HT1080 (cell line): ENCODE measurements at regions not wholly inside any gene's neighbourhood (a gene's known extent, or its start where the extent isn't known, plus 50 kb on each side); places are given as distances from the start of the nearest gene placed in this dataset.
"Not testable (repeated sequence)": the region's sequence is repeated elsewhere in the genome, so short reads cannot be mapped to it uniquely, and the experiment has no call there.

Experiments used
- DNase-seq: peaks from one replicate; pipeline ENCODE4 v3.0.0-alpha.2; 2015; ENCODE audit warnings: low read depth

DNA sequence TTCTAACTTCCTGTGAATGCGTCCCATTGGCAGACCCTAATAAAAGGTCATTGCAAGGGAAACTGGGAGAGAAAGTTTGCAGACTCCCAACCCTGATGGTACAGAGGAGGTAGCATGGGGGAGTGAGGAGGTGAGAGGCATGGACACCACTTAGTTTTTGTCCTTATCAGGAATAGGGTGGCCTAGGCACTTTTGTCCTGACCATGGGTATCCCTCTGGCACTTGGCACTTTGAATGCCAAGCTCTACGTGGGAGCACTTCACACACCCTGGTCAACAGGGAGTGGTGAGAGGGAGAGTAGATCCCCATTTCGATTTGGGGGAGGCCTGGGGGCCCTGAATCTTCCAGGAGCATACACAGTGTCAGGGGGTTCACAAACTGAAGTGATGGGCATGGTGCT is 75.6 kb upstream of the SH3PXD2B start:
- DNase-seq = no peak

DNA sequence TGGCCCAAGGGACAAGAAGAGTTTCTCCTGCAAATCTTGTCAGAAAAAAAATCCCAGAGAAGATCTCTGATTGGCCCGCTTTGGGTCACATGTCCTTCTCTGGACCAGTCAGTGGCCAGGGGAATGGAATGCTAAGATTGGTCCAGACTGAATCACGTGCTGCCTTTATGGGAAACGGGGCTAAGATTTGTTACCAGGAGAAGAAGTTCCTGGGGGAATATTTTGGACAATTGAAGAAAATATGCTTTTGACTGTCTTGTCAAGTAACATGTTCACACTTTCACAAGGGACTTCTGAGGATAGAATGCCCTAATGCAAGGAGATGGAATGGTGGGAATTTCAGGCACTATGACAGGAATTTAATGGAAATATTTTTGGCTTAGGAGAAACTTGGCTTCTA is 74.1 kb upstream of the SH3PXD2B start:
- no peak for DNase-seq

DNA sequence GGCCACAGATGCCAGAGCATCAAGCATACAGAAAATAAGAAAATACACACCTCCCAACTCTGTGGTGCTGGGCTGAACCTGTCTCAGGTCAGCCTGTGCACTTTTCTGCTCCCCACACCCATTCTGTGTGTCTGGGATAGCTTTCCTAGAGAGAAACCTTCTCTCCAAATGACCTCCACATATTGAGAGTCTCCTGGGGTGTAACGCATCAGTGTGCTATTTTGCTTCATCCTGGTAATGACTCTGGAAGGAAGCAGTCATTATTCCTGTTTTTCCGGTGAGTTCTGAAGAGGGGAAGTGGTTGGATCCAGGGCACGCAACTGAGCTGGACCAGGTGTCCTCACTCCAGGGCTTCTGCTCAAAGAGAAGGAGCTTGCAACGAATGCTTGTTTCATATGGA is 73.2 kb upstream of the SH3PXD2B start:
- no peak for DNase-seq

DNA sequence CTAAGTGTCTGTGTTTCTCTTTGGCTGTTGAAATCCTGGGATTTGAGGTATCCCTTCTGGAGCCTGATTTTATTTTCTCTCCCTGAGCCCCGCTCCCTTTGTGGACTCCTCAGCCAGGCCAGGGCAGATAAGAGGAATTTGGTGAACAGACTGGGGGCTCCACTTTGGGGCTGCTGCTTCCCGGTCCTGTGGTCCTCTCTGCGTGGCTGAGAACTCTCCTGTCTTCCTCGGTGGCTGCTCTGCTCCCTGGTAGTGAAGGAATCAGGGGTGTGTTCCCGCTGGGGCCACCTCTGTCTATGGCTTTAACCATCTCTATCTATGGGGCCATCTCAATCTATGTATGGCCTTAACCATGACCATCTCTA is 71.7 kb upstream of the SH3PXD2B start:
- DNase-seq = no peak

DNA sequence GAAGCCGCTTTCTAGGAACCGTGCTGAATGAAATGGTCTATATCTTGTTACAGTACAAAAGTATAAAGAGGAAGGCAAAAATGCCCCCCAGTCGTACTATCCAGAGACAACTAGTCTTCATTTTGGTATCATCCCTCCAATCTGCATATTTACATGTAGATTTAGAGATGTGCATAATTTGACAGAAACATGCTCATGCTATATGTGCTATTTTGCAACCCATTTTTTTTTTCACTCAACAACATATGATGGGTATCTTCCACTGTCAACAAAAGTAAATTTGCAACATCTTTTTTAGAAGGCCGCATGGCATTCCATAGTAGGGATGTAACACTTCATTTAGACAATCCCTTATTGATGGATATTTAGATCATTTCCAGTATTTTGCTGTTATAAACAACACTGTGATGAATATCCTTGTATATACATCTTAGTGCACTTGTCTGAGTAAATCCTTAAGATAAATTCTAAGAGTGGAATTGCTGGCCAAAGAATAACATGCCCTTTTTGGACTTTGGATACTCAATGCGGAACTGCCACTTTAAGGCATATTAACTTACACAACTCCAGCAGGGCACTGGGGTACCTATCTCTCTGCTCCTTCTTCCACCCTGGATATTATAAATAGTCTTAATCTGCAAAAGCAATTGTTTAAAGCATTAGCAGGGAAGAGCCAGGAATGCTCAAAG is 71.1 kb upstream of the SH3PXD2B start:
- DNase-seq = no peak

DNA sequence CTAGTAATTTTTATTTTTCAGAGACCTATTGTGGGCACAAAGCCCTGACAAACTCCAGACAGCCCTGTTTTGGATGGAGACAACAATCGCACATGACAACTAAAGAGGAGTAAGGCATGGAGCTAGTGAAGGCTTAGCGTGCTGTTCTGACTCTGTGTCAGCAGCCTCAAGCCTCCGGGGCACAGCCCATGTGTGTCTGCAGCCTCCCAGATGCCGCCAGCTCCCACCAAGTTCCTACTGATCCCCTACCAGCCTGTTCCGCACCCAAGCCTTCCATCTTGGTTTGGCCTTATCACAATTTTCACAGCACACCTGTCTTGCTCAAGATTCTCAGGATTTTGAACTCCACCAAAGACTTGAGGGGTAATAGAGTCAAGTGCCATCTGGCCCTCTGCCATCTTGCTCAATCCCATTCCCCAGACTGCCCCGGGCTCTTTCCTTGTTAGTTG is 70.3 kb upstream of the SH3PXD2B start:
- no peak for DNase-seq

DNA sequence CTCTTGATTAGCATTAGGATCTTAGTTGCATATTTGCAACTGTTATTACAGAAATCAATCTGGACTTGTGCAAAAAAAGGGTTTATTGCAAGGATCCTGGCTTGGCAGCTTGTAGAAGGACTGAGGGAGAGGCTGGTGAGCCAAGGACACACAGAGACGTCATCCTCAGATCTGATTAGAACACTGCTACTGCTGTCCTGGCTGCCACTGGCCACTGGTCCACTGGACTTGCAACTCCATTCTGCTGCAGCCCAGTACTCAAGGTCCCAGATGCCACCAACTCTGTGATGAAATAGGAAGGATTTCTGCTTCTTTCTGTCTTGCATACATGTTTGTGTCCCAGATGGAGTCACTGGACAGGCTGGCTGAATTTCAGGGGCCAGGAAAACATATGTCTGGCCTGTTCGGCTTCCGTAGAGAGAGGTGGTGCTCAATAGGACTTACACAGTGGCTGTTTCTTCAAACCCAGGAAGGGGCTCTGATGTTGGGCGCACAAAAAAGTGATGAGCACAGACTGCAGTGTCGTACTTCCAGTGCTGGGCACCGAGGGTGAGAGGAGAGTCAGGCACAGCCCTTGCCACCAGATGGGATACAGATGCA is 68.9 kb upstream of the SH3PXD2B start:
- no peak for DNase-seq

DNA sequence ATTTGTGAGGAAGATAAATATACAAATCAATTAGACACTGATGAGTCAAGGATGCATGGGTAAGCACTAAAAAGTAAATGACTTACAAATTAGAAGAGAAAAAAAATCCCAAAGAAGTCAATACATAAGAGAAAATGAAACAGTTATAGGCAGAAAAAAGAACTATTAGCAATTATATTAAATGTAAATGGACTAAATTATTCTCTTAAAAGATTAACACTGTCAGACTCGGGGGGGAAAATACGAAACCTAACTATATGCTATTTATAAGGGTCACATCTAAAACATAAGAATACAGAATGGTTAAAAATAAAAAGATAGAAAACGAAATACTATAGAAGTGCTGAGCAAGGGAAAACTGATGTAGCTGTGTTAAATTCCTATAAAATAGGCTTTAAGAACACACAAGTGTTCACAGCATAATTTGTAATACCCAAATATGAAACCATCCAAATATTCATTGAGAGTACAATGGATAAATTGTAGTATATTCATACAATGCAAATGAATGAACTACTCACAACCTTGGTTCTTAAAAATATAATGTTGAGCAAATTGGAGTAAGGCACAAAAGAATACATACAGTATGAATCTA is 67.1 kb upstream of the SH3PXD2B start:
- DNase-seq = no peak

DNA sequence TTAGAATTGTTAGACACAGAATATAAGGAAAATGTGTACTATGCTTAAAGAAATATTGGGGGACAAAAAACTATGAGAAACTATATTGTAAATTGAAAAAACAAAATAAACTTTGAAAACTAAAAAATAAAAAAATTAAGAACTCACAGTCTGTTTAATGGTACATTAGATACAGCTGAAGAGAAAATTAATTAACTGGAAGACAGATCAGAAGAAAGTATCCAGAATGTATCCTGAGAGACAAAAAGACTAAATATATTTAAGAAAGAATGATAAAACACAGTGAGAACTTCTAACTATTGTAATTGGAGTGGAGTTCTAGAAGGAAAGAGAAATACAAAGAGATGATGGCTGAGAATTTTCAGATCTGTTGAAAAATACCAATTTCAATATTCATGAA is 57.6 kb upstream of the SH3PXD2B start:
- DNase-seq = no peak

DNA sequence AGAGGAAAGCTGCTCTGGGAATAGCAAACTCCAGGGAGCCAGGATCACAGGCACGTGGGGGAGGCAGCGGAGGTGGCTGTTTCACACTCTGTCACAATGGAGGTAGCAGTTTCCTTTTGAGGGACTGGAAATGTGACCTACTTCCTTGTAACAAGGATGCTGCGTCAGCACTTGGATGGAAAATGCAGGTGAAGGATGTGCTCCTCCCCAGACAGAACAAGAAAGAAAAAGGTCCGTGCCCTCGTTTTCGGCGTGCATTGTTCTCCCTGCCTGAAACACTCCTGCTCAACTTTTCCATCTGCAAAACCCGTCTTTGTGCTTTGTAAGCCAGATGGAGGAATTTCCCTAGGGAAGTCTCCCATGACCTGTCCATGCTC is 55.1 kb upstream of the SH3PXD2B start:
- DNase-seq = no peak

DNA sequence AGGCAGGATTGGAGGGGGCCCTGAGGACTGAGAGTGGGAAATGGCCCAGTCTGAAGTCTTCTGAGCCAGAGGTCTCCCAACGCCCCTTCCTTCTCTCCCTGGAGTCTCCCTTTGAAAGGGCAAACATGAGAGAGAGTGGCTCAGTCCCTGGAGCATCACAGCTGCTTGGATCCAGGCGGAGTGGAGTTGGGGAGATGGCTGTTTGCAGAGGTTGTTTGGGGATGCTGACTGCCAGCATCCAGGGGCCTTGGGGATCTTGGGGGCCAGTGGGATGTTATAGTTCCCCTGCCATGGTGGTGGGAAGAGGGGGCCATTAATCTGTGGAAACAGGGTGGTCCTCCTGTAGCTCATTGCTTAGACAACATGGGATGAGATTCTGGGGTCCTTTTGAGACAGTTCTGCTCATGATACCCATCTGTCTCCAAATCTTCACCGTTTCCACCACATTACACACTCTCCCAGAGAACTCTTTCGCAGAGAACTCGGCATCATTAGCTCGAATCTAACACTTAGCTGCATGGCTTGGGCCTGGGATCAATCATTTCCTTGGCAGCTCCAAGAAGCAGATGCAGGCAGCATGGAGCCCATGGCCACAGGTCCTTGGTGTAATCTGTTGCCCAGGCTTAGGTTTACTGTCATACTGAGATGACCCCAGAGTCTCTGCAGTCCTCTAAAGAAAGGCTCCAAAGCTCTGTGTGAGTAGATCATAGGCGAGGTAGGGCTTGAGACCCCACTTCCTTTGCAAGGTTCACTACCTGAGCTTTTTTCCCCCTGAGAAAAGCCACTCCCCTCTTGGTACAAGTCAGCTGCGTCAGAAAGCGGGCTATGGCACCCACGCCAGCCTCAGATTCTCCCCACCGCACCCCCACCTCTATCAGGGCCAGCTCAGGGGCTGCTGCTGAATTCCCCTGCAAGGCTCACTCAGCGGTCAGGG is 54.4 kb upstream of the SH3PXD2B start:
- DNase-seq = no peak

DNA sequence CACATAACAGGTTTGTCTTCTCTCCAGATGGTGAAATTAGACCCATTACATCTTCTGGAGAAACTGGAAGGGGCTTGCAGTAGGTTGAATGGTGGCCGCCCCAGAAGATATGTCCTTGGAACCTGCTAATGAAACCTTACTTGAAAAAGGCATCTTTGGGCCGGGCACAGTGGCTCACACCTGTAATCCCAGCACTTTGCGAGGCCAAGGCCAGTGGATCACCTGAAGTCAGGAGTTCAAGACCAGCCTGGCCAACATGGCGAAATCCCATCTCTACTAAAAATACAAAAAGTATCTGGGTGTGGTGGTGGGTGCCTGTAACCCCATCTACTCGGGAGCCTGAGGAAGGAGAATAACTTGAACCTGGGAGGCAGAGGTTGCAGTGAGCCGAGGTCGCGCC is 53.2 kb upstream of the SH3PXD2B start:
- DNase-seq = not testable (repeated sequence)

DNA sequence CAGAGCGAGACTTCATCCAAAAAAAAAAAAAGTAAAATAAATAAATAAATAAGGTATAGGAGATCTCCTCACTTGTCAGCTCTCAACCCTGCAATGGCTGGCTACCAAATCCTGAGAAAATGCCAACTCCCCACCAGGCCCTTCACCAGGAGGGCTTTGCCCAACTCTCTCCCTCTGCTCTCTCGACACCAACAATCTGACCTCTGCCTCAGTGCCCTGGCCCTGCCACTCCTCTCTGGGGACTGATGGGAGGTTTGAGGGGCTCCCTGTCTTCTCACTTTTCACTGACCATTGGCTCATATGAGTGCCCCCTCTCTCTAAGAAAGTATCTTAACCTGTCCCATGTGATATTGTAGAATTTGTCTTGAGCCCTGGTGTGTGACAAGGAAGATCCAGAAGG is 52.6 kb upstream of the SH3PXD2B start:
- no peak for DNase-seq

DNA sequence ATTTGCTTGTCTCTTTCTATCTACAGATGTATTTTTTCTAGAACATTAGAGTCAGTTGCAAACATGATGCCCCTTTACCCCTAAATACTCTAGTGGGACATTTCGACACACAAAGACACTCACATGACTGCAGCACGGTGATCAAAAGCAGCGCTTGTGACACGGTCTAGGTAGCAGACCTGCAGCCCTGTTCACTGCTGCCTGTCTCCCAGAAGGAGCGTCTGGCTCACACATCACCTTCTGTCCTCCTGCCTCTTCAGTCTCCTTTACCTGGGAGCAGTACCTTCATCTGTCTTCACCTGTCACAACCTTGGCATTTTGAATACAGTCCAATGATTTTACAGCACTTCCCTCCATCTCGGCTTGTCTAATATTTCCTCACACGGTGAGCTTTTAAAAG is 51.9 kb upstream of the SH3PXD2B start:
- DNase-seq = no peak

DNA sequence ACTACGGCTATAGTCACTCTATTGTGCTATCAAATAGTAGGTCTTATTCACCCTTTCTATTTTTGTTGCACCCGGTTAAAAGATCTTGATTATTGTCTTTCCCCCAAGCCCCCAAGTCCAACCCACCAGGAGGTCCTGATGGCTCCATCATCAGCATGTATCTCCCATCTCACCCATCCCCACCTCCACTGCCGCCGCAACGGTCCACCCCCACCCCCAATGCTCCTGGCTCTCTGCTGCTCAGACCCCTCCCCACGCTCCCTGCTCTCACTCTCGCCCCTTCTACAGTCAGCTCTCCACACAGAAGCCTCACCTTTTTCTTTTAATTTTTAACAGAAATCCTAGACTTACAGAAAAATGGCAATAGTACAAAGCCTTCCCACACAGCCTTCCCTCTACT is 51.5 kb upstream of the SH3PXD2B start:
- DNase-seq = no peak

DNA sequence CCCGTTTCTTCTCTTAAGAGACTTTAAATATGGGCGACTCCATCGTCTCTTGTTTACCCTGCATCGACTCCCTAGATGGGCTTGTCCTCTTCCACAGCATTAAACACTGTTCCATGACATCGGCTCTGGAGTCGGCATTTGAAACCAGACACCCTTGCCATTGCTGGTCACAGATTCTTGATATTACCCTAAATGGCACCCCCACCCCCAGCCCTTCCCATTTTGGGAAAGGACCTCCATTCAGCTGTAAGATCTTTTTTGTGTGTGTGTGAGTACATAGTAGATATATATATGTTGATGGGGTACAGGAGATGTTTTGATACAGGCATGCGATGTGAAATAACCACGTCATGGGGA is 51.1 kb upstream of the SH3PXD2B start:
- no peak for DNase-seq

DNA sequence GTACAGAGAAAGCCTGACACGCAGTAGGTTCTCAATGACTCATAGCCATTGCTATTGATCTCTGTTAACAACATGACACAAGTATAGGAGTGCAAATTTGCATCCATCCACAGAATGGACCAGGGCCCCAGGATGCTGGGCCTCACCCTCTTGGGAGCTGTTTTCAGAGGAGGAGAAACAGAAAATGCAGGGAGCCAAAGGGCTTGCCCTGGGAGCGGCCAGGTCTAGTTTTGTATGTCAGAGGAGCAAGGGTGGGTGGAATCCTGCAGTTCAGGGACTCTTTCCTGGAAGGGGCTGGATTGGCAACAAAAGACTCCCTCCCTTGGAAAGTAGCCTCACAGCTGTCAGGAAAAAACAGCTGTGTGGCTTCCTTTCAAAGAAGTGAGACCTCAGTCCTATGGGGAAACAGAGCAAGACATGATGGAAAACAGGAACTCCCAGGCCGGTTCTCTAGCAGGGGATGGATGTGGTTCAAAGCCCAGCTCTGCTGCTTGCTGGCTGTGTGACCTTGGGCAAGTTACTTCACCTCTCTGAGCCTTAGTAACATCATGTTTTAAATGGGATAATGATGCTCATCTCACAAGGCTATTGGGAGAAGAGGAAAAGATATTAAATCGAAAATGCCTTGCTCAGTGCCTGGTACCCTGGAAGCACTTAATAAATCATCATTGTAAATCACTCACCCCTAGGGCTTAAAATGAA is 50.5 kb upstream of the SH3PXD2B start:
- DNase-seq = no peak

DNA sequence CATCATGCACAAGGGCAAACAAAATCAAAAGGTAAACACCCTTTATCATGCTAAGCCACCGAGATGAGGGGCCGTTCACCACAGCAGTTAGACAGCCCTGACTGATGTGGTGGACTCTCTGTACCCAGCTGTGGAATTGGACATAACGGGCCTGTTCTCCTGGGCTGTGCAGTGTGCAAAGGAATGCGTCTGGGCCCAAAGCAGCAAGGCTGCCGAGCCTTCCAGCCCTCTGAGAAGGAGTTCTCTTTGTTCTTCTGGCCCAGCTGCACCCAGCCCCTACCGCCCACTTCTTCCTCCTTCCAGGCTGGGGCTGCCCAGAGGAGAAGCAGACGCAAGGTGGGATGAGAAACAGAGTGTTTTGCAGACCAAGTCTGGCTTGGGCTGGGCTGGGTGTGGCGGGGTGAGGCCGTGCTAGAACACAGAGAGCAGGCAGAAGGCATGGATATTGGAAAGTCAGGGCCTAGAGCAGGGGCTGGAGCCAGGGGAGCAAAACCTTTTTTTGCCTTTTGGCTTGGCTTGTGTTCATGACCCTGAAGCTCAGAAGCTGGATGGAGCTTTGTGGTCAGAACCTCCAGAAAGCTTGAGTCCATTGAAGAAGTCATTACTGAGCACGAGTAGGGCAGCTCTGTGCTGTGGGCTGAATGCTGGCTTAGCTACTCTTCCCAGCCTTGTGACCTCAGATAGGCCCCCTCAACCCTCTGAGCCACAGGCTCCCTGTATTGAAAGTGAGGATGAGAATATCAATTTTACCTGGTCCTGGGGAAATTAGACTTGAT is 49.8 kb upstream of the SH3PXD2B start:
- no peak for DNase-seq
